NCI-H2171 (cell line): ENCODE measurements at regions not wholly inside any gene's neighbourhood (a gene's known extent, or its start where the extent isn't known, plus 50 kb on each side); places are given as distances from the start of the nearest gene placed in this dataset.
"Not testable (repeated sequence)": the region's sequence is repeated elsewhere in the genome, so short reads cannot be mapped to it uniquely, and the experiment has no call there.

Experiments used
- DNase-seq: peaks from one replicate; lab custom pipeline; 2025; lab: John Stamatoyannopoulos, UW

DNA sequence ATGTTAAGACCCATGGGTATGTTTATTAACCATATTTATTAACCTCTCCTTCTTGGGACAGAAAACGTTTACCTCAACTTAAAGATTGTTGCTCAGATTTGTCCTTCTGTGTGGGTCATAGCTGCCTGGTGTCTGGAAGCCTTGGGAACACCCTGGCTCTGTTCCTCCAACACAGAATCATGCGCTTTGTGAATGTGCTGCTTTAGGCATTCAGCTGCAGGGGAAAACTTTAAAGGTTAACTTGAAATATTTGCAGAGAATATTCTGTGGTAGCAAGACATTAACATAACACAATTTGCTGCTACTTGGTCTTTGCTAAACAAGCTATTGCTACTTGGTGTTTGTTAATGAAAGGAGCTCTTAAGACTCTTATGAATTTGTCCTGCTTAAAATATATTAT lies 50.5 kb upstream of the THOC3 start:
- not testable (repeated sequence) for DNase-seq

DNA sequence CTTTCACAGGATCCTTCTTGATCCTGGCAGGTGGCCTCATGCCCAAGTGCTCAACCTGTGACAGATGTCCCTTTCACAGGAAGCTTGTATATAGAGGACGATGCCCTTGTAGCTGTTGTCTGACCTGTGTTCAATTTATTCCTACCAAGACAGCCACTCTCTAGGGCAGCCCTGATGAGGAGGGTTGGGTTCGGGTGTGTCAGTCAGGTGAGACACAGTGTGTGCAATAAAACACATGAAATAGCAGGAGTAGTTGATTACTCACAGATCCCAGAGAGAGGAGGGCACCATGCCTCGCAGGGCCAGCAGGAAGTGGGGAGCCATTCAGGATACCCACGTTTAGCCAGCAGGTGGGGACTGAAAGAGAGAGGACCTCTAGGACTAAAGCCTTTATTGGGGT lies 52.7 kb upstream of the THOC3 start:
- not testable (repeated sequence) for DNase-seq

DNA sequence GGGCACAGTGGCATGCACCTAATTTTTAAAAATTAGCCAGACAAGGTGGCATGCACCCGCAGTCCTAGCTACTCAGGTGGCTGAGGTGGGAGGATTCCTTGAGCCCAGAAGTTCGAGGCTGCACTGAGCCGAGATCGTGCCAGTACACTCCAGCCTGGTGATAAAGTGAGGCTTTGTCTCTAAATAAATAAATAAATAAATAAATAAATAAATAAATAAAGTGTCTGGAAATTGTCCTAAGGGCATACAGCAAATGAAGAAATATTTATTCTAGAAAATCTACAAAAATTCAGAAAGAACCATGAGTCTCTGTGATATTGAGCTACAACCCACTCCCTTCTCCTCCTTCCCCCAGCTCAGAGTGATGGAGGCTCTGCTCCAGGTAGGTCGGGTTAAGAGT lies 55.4 kb upstream of the THOC3 start:
- DNase-seq: not testable (repeated sequence)

GRCh38 chr5:176029445-176029844 lies 61.3 kb upstream of the THOC3 start:
- not testable (repeated sequence) for DNase-seq

GRCh38 chr5:176030361-176031117 lies 62.4 kb upstream of the THOC3 start:
- not testable (repeated sequence) for DNase-seq

DNA sequence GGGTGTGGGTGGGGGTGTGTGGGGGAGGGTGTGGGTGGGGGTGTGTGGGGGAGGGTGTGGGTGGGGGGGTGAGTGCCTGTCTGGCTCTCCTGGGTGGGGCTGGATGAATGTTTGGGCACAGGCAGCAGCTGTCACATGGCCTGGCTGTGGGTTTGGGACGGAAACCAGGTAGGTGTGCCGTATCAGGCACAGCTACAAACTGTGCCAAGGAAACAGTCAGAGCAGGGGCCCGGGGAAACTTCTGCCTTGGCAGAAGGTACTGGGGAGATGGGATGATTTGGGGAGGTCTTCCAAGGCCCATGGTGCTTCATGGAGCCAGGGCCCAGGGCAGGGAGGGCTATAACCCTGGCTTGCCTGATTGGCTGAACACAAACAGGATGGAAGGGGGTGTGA lies 63.0 kb upstream of the THOC3 start:
- not testable (repeated sequence) for DNase-seq

DNA sequence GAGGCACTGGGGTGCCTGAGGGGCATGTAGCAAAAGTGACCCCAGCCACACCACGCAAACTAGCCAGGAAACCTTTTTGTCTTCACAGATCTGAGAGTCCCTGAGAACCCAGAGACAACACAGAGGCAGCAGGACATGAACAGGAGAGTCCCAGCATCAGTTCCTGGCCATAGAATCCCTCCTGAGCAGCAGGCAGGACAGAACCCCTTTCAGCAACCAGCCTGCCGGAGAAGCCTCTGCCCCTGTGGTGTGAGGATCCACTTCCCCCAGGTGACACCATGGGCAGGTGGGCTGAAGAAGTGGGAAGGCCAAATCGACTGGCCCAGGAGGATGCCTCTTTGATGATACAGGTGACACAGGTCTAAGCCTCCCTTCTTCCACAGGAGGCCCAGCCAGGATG lies 65.1 kb upstream of the THOC3 start:
- DNase-seq: not testable (repeated sequence)

- DNase-seq: not testable (repeated sequence)
Observed at GRCh38 chr5:176034407-176035200, 66.5 kb upstream of the THOC3 start.

- DNase-seq: not testable (repeated sequence)
Observed at GRCh38 chr5:176035201-176035530, 67.1 kb upstream of the THOC3 start.

DNA sequence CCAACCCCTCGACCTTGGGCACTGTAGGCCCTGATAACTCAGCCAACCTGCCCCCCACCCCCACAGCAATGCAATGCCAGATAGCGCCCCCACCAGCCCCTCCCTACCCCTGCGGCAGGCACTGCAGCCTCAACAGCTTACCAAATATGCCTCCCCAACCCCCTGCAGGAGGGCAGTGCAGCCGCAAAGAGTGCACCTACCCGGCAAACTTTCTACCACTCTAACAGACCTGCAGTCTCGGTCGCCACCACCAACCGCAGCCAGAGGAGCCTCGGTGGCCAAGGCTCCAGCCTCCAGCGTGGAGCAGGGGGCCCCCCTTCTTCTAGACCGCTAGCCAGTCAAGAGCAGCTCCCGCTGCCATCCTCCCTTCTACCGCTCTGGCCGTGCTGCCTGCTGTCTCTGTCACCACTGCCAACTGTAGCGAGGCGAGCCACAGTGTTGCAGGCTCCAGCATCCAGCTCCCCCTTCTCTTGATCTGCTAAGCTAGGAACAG lies 67.7 kb upstream of the THOC3 start:
- not testable (repeated sequence) for DNase-seq

GRCh38 chr5:176036391-176036790 lies 68.3 kb upstream of the THOC3 start:
- DNase-seq: not testable (repeated sequence)

GRCh38 chr5:176037190-176037589 lies 69.1 kb upstream of the THOC3 start:
- not testable (repeated sequence) for DNase-seq

GRCh38 chr5:176040105-176040801 lies 72.1 kb upstream of the THOC3 start:
- DNase-seq: not testable (repeated sequence)

- DNase-seq: not testable (repeated sequence)
Observed at GRCh38 chr5:176041248-176041994, 73.3 kb upstream of the THOC3 start.

DNA sequence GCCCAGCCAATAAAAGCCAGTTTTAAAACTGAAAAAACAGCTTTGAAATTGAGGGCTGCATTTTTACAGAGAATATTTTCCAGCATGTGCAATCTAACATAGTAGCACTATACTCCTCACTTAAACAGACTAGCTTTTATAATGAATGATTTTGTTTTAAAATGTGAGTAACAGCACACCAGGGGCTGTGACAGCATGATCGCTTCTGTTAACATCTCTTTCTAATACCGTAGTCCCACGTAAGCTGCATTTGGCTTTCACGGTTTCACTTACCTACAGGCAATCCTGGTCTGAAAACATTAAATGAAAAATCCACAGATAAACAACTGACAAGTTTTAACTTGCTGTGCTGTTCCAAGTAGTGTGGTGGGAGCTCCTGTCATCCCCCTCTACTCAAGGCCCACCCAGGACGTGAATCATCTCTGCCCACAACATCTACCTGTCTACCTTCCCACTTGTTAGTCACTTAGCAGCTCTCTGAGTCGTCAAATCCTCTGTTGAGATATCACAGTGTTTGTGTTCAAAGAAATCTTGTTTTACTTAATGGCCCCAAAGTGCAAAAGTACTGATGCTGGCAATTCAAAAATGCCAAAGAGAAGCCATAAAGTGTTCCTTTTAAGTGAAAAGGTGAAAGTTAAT lies 74.0 kb upstream of the THOC3 start:
- not testable (repeated sequence) for DNase-seq

GRCh38 chr5:176043252-176043829 lies 75.2 kb upstream of the THOC3 start:
- DNase-seq: not testable (repeated sequence)

DNA sequence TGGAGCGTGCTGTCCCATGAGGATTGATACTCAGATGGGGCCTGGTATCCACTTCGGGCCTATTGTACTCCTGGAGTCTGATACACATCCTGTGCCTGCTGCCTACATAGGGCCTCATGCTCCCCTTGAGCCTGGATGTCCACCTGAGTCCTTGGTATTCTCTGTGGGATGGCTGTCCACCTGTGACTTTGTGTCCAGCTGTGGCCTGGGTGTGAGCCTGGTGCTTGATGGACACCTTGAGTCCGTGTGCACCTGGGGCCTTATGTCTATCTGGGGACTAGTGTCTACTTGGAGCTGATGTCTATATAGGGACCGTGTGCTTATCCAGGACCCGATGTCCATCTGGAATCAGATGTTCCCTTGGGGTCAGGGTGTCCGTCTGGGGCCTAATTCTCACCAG lies 75.9 kb upstream of the THOC3 start:
- DNase-seq: not testable (repeated sequence)

GRCh38 chr5:176044431-176044830 lies 76.3 kb upstream of the THOC3 start:
- DNase-seq: not testable (repeated sequence)

DNA sequence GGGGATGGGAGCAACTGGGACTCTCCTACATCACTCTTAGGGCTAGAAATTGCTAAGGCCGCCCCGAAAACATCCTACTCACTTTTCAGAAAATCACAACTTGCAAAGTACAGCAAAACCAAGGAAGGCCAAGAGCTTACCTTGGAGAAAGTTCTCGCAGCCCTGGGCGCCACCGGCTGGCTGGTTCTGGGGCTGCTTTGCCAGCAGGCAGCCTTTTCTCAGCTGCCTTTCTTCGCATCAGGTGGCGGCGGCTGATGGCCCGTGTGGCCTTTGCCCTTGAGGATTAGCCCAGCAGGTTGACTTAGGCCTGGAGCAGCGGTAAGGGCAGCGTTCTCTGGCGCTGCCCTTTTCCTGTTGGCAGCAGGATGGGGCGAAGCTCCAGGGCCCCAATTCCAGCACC lies 77.3 kb upstream of the THOC3 start:
- DNase-seq: not testable (repeated sequence)

DNA sequence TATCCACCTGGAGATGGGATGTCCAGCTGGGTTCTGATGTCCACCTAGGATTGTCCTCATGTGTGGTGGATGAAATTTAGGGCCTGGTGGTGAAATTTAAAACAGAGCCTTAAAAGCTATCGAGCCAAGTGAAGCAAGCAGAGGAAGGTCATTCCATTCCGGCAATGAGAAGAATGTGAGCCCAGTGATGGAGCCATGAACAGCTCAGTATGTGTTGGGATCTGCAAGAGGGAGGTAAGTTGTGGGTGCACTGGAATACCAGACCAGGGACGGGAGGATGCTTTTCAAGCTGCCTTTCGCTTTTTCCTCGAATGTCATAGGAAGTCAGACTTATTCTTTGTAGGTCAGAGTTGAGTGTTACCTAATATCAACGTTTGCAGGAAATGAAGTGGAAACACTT lies 80.6 kb upstream of the THOC3 start:
- not testable (repeated sequence) for DNase-seq
